ENCODE measurements at regions not wholly inside any gene's neighbourhood (a gene's known extent, or its start where the extent isn't known, plus 50 kb on each side); places are given as distances from the start of the nearest gene placed in this dataset.
"Not testable (repeated sequence)": the region's sequence is repeated elsewhere in the genome, so short reads cannot be mapped to it uniquely, and the experiment has no call there.

DNA sequence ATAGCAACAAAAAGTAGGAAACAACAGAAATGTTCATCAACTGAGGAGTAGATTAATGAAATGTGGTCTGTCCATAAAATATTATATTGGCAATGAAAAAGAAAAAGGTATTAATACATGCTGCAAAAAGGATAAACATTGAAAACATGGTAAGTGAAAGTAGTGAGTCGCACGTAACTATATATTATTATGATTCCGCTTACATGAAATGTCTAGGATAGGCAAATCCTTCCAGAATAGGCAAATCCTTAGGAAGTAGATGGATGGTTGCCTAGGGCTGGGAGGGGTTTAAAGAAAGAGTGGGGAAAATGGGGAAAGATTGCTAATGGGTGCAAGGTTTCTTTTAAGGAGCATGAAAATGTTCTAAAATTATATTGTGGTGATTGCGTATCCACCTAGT is 198.1 kb upstream of the WSB1 start:
- TF ChIP-seq, protein P1, sequence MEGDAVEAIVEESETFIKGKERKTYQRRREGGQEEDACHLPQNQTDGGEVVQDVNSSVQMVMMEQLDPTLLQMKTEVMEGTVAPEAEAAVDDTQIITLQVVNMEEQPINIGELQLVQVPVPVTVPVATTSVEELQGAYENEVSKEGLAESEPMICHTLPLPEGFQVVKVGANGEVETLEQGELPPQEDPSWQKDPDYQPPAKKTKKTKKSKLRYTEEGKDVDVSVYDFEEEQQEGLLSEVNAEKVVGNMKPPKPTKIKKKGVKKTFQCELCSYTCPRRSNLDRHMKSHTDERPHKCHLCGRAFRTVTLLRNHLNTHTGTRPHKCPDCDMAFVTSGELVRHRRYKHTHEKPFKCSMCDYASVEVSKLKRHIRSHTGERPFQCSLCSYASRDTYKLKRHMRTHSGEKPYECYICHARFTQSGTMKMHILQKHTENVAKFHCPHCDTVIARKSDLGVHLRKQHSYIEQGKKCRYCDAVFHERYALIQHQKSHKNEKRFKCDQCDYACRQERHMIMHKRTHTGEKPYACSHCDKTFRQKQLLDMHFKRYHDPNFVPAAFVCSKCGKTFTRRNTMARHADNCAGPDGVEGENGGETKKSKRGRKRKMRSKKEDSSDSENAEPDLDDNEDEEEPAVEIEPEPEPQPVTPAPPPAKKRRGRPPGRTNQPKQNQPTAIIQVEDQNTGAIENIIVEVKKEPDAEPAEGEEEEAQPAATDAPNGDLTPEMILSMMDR (IDR thresholded peaks at IDR 0.05): not testable (repeated sequence)
- TF ChIP-seq POLR2A (IDR thresholded peaks at IDR 0.05): not testable (repeated sequence)

All from body of pancreas (tissue), 4 donors.